ENCODE measurements at regions not wholly inside any gene's neighbourhood (a gene's known extent, or its start where the extent isn't known, plus 50 kb on each side); places are given as distances from the start of the nearest gene placed in this dataset.

GRCh38 chrX:46140272-46140671 is 404.9 kb downstream of the ZNF674 start:
- no peak overlapping the region for H4K5ac ChIP-seq (ENCODE audit: low read depth, low read length)
- no peak overlapping the region for H3K9ac ChIP-seq (ENCODE audit: low read depth, low read length)
- ChIA-PET CTCF (no interaction called here), POLR2A (ENCODE audit: unreplicated experiment) (no interaction called here)
- no peaks in the 10 kb centered on the region for H3K79me1 ChIP-seq (ENCODE audit: low read depth in 1 of 2, low read length in 2 of 2)
- no peak overlapping the region for H4K91ac ChIP-seq (ENCODE audit: insufficient read depth, low read depth, low read length)
- ATAC-seq (ENCODE audit: low read depth) (no peak), DNase-seq (no peak)
- H3K4me1 ChIP-seq (ENCODE audit: control insufficient read depth, insufficient read depth, low read length), result no peaks in the 10 kb centered on the region
- H3K18ac ChIP-seq (ENCODE audit: low read depth, low read length), result no peak overlapping the region
- H3K56ac ChIP-seq (ENCODE audit: extremely low read depth, insufficient read depth, low read length), result no peak overlapping the region
- no peaks in the 10 kb centered on the region for H4K20me1 ChIP-seq (ENCODE audit: insufficient read depth, low read length)
- H3K14ac ChIP-seq (replicated peaks; ENCODE audit: low read depth, low read length), result no peak overlapping the region
- no peak overlapping the region for H3K4me3 ChIP-seq (ENCODE audit: insufficient read depth, low read depth, low read length)
- intact Hi-C loops (cut with micrococcal nuclease) (no loop called here), dilution Hi-C loops (cut with HindIII; ENCODE audit: low sequenced_read_pairs, unreplicated experiment) (no loop called here), in situ Hi-C loops (cut with MboI; ENCODE audit: low sequenced_read_pairs) (no loop called here)
- no peak overlapping the region for H2AK5ac ChIP-seq (ENCODE audit: low read depth, low read length)
- no peak overlapping the region for H2BK20ac ChIP-seq (ENCODE audit: low read depth, low read length)
- no peak overlapping the region for H3K27ac ChIP-seq (ENCODE audit: insufficient read depth, low read length)
- no peaks in the 10 kb centered on the region for H3K36me3 ChIP-seq (ENCODE audit: control insufficient read depth, insufficient read depth, low read length)
- no peak overlapping the region for H2BK15ac ChIP-seq (ENCODE audit: low read depth, low read length)
- no peak overlapping the region for H4K8ac ChIP-seq (ENCODE audit: low read depth in 2 of 2, low read length in 2 of 2)
- no peak overlapping the region for H3K4me2 ChIP-seq (ENCODE audit: low read depth, low read length)
- H2BK5ac ChIP-seq (ENCODE audit: low read depth, low read length, poor library complexity, severe bottlenecking), result no peak overlapping the region
- H3K4ac ChIP-seq (ENCODE audit: low read depth, low read length), result no peak overlapping the region
- no peak for TF ChIP-seq NFE2L2 (IDR thresholded peaks at IDR 0.05; ENCODE audit: low read depth, low read length)
- TF ChIP-seq RCOR1 (IDR thresholded peaks at IDR 0.05; ENCODE audit: insufficient replicate concordance, low read length), result no peak
- no peak for TF ChIP-seq SMC3 (IDR thresholded peaks at IDR 0.05; ENCODE audit: low read depth, low read length)
- no peak for TF ChIP-seq MAFK (IDR thresholded peaks at IDR 0.05; ENCODE audit: low read depth, low read length)
- no peak for TF ChIP-seq MXI1 (IDR thresholded peaks at IDR 0.05; ENCODE audit: borderline replicate concordance, low read depth, low read length)
- TF ChIP-seq ELK1 (IDR thresholded peaks at IDR 0.05; ENCODE audit: borderline replicate concordance, low read depth, low read length), result no peak
- no peak for TF ChIP-seq POLR2A (IDR thresholded peaks at IDR 0.05; ENCODE audit: low read depth, low read length)
- TF ChIP-seq CEBPB (IDR thresholded peaks at IDR 0.05; ENCODE audit: low read depth, low read length), result no peak
- no peak for TF ChIP-seq CHD1 (IDR thresholded peaks at IDR 0.05; ENCODE audit: low read depth, low read length)
- no peak for TF ChIP-seq FOS (IDR thresholded peaks at IDR 0.05; ENCODE audit: low read depth, low read length)
- no peak for TF ChIP-seq CTCF (conservative IDR thresholded peaks at IDR 0.05; ENCODE audit: low read depth, low read length)
- no peak for TF ChIP-seq RFX5 (IDR thresholded peaks at IDR 0.05; ENCODE audit: low read depth, low read length)
- TF ChIP-seq MAZ (IDR thresholded peaks at IDR 0.05; ENCODE audit: borderline replicate concordance, low read depth, low read length), result no peak
- WGBS, 2 experiments (ENCODE audit: extremely low coverage in 2 of 2, insufficient read length in 1 of 2), result 40% methylated on average over 1 of the region's 2 CpGs; no CpG with 5 or more reads in 1 of the 2 experiments
- H3K23ac ChIP-seq (ENCODE audit: low read depth, low read length), result no peak overlapping the region
- BruUV-seq (replicated peaks), result no TSS peak
- H2BK120ac ChIP-seq (ENCODE audit: low read depth, low read length), result no peak overlapping the region
- no peaks in the 10 kb centered on the region for H3K9me1 ChIP-seq (ENCODE audit: insufficient read depth, low read length)
- no peaks in the 10 kb centered on the region for H3K9me3 ChIP-seq (ENCODE audit: control insufficient read depth, insufficient read depth, low read length)
- no peak overlapping the region for H2AK9ac ChIP-seq (replicated peaks; ENCODE audit: low read depth, low read length, poor library complexity)
- no peak overlapping the region for H2AFZ ChIP-seq (replicated peaks; ENCODE audit: low read length, poor library complexity)
- no peaks in the 10 kb centered on the region; the same call in 1 of the 2 replicates for H3K27me3 ChIP-seq (ENCODE audit: control insufficient read depth, insufficient read depth, low read length)

Data from IMR-90 (cell line).